ENCODE measurements at regions not wholly inside any gene's neighbourhood (a gene's known extent, or its start where the extent isn't known, plus 50 kb on each side); places are given as distances from the start of the nearest gene placed in this dataset.

GRCh38 chr10:120145107-120145506 is 252.6 kb downstream of the SEC23IP start (continued):
- TF ChIP-seq ZBTB40 (IDR thresholded peaks at IDR 0.05) (no peak), ZBTB40 (CRISPR knock-in tag; IDR thresholded peaks at IDR 0.05) (no peak), ZNF511 (CRISPR knock-in tag; IDR thresholded peaks at IDR 0.05) (no peak), SP1 (CRISPR knock-in tag; IDR thresholded peaks at IDR 0.05) (no peak), KLF13 (tag; IDR thresholded peaks at IDR 0.05; ENCODE audit: borderline replicate concordance, low read depth) (no peak), EHMT2 (IDR thresholded peaks at IDR 0.05) (no peak), ETS2 (tag; IDR thresholded peaks at IDR 0.05; ENCODE audit: borderline replicate concordance, poor library complexity, severe bottlenecking) (no peak), ZNF134 (CRISPR knock-in tag; conservative IDR thresholded peaks at IDR 0.05) (no peak), SMARCA5 (IDR thresholded peaks at IDR 0.05) (no peak), ZNF407 (IDR thresholded peaks at IDR 0.05; ENCODE audit: low read depth) (no peak)
